Stimulated activated CD8-positive, alpha-beta memory T cell treated with anti-CD3 and anti-CD28 coated beads, Interleukin-7, amount 100 ng/mL, for 48 hours (primary cell): ENCODE measurements at regions not wholly inside any gene's neighbourhood (a gene's known extent, or its start where the extent isn't known, plus 50 kb on each side); places are given as distances from the start of the nearest gene placed in this dataset.

Experiments used
- DNase-seq, 2 donors: peaks; one replicate each; pipeline ENCODE4 v3.0.0-alpha.2; 2020; ENCODE audit warnings: low read depth in 1 of 2; ENCODE audit errors: extremely low read depth in 1 of 2

- DNase-seq, result no peak
Observed at GRCh38 chr16:26189536-26189935, 497.8 kb downstream of the HS3ST4 start.

GRCh38 chr16:26194526-26194925 is 502.8 kb downstream of the HS3ST4 start:
- no peak for DNase-seq

GRCh38 chr16:26195225-26195624 is 503.5 kb downstream of the HS3ST4 start:
- DNase-seq, result no peak

- DNase-seq, result no peak
Observed at GRCh38 chr16:26196310-26196709, 504.6 kb downstream of the HS3ST4 start.

GRCh38 chr16:26196802-26197201 is 505.0 kb downstream of the HS3ST4 start:
- no peak for DNase-seq

GRCh38 chr16:26197707-26198106 is 505.9 kb downstream of the HS3ST4 start:
- no peak for DNase-seq

GRCh38 chr16:26198221-26198620 is 506.5 kb downstream of the HS3ST4 start:
- DNase-seq, result no peak

GRCh38 chr16:26204138-26204537 is 512.4 kb downstream of the HS3ST4 start:
- peak in 1 of 2 donors; percentile 6 for DNase-seq

- no peak for DNase-seq
Observed at GRCh38 chr16:26211542-26211941, 519.8 kb downstream of the HS3ST4 start.

- DNase-seq, result no peak
Observed at GRCh38 chr16:26212599-26212998, 520.8 kb downstream of the HS3ST4 start.

GRCh38 chr16:26214581-26215174 is 522.9 kb downstream of the HS3ST4 start:
- no peak for DNase-seq

GRCh38 chr16:26220894-26221293 is 529.1 kb downstream of the HS3ST4 start:
- DNase-seq, result no peak

- DNase-seq, result no peak
Observed at GRCh38 chr16:26231647-26232046, 539.9 kb downstream of the HS3ST4 start.

GRCh38 chr16:26240807-26241206 is 549.0 kb downstream of the HS3ST4 start:
- DNase-seq, result no peak

- DNase-seq, result no peak
Observed at GRCh38 chr16:26247063-26247462, 555.3 kb downstream of the HS3ST4 start.

GRCh38 chr16:26252598-26252997 is 560.8 kb downstream of the HS3ST4 start:
- no peak for DNase-seq

- no peak for DNase-seq
Observed at GRCh38 chr16:26261621-26262020, 569.9 kb downstream of the HS3ST4 start.

- DNase-seq, result no peak
Observed at GRCh38 chr16:26263406-26263805, 571.6 kb downstream of the HS3ST4 start.

GRCh38 chr16:26267641-26268040 is 575.9 kb downstream of the HS3ST4 start:
- DNase-seq, result no peak

- no peak for DNase-seq
Observed at GRCh38 chr16:26269673-26270072, 577.9 kb downstream of the HS3ST4 start.

- no peak for DNase-seq
Observed at GRCh38 chr16:26273607-26274006, 581.8 kb downstream of the HS3ST4 start.

GRCh38 chr16:26275021-26275590 is 583.3 kb downstream of the HS3ST4 start:
- DNase-seq, result no peak

GRCh38 chr16:26276289-26276688 is 584.5 kb downstream of the HS3ST4 start:
- no peak for DNase-seq
